NT2/D1 (cell line): ENCODE measurements at regions not wholly inside any gene's neighbourhood (a gene's known extent, or its start where the extent isn't known, plus 50 kb on each side); places are given as distances from the start of the nearest gene placed in this dataset.

Experiments used
- SUZ12 ChIP-seq: IDR thresholded peaks from 2 replicates; pipeline ENCODE4 v1.6.1; 2011; ENCODE audit not compliant: insufficient read length, insufficient read depth; ENCODE audit errors: extremely low read depth
- YY1 ChIP-seq: IDR thresholded peaks from 2 replicates; pipeline ENCODE4 v1.6.1; 2011; ENCODE audit not compliant: insufficient read length, insufficient read depth
- ZNF274 ChIP-seq: IDR thresholded peaks from 2 replicates; pipeline ENCODE4 v1.6.1; 2011; ENCODE audit warnings: mild to moderate bottlenecking, low read depth, low read length

- TF ChIP-seq ZNF274 (no peak), SUZ12 (no peak), YY1 (no peak)
These were observed 217.1 kb downstream of the MREG start for GRCh38 chr2:215796140-215796855.
